Stimulated activated CD4-positive, alpha-beta T cell treated with anti-CD3 and anti-CD28 coated beads, Interleukin-1b, Interleukin-23, amount 100 ng/mL, for 4 hours (primary cell): ENCODE measurements at regions not wholly inside any gene's neighbourhood (a gene's known extent, or its start where the extent isn't known, plus 50 kb on each side); places are given as distances from the start of the nearest gene placed in this dataset.
"Not testable (repeated sequence)": the region's sequence is repeated elsewhere in the genome, so short reads cannot be mapped to it uniquely, and the experiment has no call there.

ENCODE experiments used
- DNase-seq, 2 donors: peaks; one replicate each; pipeline ENCODE4 v3.0.0-alpha.2; 2020; ENCODE audit warnings: low read depth in 2 of 2

DNA sequence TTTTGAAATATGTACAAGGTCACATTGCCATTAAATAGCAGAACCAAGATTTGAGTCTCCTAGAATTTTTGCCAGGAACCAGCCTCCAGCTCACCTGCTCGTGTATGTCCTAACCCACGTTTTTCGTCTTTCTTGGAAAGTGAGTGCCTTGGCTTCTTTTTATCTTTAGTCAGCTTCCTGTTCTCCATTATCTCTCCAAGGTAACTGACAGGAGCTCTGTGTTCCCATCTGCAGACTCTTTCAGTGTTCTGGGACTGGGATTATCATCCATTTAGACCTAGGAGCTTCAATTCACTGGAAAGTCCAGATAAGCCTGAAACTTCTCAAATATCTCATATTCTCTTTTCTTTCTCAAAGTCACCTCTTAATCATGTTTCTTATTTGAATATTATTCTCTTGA lies 193.7 kb downstream of the ZIC5 start:
- no peak for DNase-seq

DNA sequence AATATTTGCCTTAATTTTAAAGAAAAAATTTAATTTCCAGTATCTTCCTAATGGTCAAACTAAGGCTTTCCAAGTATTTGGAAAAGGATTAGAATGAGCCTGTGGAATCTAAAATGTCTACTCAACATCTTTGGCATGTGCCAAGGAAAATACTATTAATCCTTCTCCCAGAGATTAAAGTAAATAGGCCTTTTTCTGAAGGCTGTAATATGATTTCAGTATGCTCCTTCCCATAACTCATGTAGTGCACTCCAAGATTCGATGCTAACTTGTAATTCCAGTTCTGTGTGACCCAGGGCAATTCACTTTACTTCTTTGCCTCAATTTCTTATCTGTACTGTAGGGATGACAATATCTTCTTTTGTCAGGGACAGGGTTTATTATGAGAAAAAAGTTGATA lies 196.9 kb downstream of the ZIC5 start:
- no peak for DNase-seq

DNA sequence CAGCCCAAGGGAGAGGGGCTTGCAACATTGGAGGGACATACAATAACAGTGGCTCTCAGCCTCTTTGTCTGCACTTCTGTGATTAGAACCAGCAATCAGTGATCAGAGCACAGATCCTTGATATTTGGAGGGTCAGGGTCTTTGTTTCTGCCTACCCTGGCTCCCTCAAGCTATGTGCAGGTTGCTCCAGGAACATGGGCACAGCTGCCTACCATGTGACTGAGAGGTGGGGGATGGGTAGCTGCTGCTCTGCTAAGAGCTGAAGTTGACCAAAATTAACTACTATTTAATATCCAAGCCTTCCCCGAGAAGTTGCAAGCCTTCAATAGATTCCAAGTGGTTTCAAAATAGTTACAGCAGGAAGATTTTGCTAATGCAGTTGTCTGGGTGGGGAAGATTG lies 202.6 kb downstream of the ZIC5 start:
- no peak for DNase-seq

- DNase-seq = no peak
Observed at GRCh38 chr13:99766641-99767045, 204.9 kb downstream of the ZIC5 start.

GRCh38 chr13:99765869-99766268 lies 205.7 kb downstream of the ZIC5 start:
- no peak for DNase-seq

DNA sequence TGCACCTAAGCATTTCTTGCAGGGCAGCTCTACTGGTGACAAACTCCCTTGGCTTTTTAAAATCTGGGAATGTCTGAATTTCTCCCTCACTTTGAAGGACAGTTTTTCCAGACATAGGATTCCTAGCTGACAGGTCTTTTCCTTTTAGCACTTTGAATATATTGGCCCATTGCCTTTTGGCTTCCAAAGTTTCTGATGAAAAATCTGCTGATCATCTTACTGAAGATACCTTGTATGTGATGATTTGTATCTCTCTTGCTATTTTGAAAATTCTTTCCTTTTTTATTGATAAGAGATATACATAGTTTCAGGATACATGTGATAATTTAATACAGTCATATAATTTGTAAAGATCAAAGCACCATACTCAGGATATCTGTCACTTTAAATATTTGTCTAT lies 211.1 kb downstream of the ZIC5 start:
- DNase-seq = no peak

DNA sequence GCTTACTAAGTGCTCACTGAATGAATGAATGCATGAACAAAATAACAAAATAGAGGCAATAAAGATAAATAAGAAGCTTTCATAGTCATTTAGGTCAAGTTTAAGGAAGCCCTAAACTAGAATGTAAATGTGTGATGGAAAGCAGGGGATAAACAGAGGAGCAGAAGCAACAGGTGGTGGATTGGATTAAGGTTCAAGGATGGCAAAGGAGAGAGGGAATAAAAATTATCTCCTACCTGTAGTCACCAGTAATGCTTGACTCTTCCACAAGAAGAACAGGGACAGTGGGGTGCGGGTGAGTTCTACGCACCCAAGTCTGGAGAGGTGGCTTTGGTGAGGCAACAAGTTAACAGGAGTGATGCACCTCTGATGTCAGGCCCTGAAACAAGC lies 212.4 kb downstream of the ZIC5 start:
- no peak for DNase-seq

GRCh38 chr13:99758460-99759162 lies 213.0 kb downstream of the ZIC5 start:
- no peak for DNase-seq

GRCh38 chr13:99757756-99758459 lies 213.7 kb downstream of the ZIC5 start:
- no peak for DNase-seq

DNA sequence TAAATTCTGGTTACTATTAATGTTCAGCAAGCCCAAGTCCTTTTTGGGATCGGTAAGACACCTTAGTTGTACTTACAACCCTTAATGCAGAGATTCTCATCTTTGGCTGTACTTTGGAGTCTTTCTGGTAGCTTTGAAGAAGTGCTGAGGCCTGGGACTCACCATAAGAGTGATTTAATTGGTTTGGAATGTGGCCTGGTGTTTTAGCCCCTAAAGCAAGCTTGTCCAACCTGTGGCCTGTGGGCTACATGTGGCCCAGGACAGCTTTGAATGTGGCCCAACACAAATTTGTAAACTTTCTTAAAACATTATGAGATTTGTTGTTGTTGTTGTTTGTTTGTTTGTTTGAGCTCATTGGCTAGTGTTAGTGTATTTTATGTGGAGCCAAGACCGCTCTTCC lies 215.3 kb downstream of the ZIC5 start:
- no peak for DNase-seq

DNA sequence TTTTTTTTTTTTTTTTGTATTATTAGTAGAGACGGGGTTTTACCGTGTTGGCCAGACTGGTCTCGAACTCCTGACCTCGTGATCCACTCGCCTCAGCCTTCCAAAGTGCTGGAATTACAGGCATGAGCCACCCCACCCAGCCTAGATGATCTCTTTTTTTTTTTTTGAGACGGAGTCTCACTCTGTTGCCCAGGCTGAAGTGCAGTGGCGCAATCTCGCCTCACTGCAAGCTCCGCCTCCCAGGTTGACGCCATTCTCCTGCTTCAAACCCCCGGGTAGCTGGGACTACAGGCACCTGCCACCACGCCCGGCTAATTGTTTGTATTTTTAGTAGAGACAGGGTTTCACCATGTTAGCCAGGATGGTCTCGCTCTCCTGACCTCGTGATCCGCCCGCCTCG lies 216.8 kb downstream of the ZIC5 start:
- DNase-seq = not testable (repeated sequence)

DNA sequence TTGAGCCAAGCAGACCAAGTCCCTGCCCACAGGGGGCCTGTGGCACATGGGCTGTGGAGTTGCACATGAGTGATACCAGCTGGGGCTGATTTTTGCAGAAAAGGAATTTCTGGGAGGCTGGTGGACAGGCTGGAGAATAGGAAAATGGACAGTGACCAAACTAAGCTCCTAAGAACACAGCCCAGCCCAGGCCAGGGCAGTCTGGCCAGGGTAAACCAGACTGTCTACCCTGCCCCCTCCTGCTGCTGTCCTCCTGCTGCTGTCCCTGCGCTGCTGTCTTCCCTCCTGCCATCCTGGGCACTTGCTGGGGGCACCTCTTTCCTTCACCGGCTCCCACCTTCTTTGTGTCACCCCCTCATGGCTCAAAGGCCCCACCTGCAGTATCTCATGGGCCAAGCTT lies 219.2 kb downstream of the ZIC5 start:
- DNase-seq = no peak

DNA sequence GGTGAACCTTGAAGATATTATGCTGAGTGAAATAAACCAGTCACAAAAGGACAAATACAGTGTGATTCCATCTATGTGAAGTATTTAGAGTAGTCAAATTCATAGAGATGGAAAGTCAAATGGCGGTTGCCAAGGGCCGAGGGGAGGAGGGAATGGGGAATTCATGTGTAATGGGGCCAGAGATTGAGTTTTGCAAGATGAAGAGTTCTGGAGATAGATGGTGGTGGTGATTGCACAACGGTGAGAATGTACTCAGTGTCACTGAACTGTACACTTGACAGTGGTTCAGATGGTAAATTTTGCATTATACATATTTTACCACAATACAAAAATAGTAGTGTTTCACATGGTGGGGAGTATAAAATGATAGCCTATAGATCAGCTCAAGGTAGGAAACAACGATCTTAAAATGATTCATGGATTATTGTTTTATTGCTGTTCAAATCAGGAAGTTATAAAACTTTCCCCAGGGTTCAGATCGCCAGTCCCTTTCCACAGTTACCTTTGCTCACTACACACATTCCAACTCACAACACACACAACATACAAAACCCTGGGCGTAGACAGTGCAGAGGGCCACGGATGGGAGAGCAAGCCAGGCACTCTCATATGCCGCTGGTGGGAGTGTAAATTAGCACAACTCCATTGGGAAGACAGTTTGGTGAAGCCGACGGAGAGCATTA lies 219.9 kb downstream of the ZIC5 start:
- DNase-seq = no peak

- DNase-seq = no peak
Observed at GRCh38 chr13:99750951-99751350, 220.6 kb downstream of the ZIC5 start.

GRCh38 chr13:99749271-99750019 lies 222.1 kb downstream of the ZIC5 start:
- no peak for DNase-seq

GRCh38 chr13:99747403-99747710 lies 224.2 kb downstream of the ZIC5 start:
- no peak for DNase-seq

DNA sequence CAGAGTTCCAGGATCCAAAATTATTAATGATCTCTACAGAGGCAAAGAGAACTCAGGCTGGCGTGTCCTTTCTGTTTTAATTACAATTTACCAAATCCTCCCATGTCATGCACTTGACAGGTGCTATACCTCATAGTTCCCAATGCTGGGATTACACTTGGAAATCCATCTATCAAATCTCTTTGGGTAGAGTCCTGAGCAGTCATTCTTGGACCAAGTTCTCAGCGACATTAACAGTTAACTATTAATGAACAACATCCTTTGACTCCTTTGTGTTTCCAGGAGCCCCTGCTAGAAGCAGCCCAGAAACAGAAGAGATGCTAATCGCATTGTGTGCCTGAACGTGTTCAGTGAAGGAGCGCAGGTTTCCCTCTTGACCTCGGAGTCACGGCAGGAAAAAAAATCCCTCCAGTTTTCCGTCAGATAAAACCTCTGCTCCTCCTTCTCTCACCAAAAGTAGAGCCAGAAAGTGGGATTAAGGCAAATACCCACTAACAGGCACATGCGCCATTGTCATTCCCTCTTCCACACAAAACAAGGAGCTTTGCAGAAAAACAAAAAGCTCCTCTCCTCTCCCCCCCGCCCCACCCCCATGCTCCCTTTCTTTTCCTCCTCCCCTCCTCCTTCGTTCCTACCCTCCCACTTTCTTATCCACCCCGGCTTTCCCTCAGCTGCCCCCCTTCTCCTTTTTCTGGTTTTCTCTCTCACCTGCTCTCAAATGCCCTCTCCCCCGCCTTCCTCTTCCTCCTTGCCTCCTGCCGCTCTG lies 224.7 kb downstream of the ZIC5 start:
- DNase-seq = no peak

- no peak for DNase-seq
Observed at GRCh38 chr13:99743094-99743493, 228.5 kb downstream of the ZIC5 start.

DNA sequence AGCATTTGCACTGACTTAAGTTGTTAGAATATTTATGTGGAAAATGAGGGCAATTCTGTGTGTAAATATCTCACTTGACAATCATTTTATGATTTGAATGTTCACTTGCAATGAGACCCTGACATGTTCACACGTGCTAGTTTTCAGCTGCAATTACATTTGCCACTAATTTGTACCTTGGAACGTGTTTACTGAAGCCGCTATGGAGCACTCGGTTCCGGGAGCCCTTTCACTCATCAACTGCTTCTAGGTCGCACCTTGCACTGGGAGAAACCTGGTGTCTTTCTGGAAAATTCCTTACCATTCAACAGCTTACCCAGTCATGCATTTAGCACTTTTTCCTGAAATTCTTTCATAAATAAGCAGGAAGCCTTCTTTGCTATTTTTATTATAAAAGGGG lies 229.6 kb downstream of the ZIC5 start:
- no peak for DNase-seq

DNA sequence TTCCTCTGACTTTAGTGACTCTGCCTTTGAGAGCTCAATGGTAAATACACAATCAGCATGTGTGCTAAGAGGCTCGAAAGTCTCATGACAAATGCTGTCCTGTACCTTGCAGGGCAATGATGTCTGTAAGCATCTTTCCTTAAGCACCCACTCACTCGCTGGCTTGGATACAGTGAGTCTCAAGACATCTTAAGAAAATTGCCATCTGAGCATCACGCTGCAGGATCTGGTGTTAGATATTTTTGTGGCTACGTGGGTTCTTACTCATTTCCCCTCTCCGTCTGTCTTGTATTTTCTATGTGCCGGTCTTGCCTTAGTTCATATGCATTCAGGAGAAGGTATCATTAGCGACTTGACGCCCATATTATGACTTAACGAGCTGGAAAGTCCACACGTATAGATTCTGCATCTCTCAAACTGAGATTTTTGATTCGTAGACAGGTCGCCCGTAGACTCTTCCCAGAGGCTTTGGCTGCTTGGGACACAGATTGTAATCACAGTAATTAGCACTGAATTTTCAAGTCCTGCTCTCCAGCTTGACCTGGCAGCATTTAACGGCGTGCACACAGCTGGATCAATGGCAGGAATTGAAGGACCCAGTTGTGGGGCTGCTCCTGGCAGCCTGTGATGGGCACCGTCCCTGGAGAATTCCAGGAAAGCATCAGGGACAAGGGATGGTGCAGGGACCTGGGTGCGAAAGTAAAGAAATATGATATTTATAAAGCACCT lies 231.2 kb downstream of the ZIC5 start:
- DNase-seq = no peak

GRCh38 chr13:99738626-99739025 lies 232.9 kb downstream of the ZIC5 start:
- DNase-seq = no peak
